Naive thymus-derived CD4-positive, alpha-beta T cell (primary cell): ENCODE measurements at regions not wholly inside any gene's neighbourhood (a gene's known extent, or its start where the extent isn't known, plus 50 kb on each side); places are given as distances from the start of the nearest gene placed in this dataset.

Experiments used
- ATAC-seq: fragments of 150-1000 bp; cut with Tn5 transposase; 2 replicates; pipeline ENCODE4 v1.10.0; 2021; ENCODE audit warnings: mild to moderate bottlenecking, moderate library complexity
- CTCF ChIA-PET: fragments of 350-600 bp; sonication (Branson Sonifier 250); formaldehyde crosslinking; loops from one replicate; lab custom pipeline; 2021; ENCODE audit warnings: antibody characterized with exemption; lab: Charles Lee
- POLR2A ChIA-PET: fragments of 350-600 bp; sonication (Branson Sonifier 250); formaldehyde crosslinking; loops from one replicate; lab custom pipeline; 2021; ENCODE audit warnings: antibody characterized with exemption, inconsistent platforms; lab: Charles Lee
- DNase-seq, 9 donors: peaks; one replicate each; pipeline versions ENCODE4 v3.0.0 to v3.0.0-alpha.2; 2020 to 2022; ENCODE audit warnings: mixed read lengths in 1 of 9
- H3K27ac ChIP-seq: one replicate; pipeline ENCODE4 v1.7.0; 2013; ENCODE audit warnings: mild to moderate bottlenecking, low read depth, low read length, moderate library complexity
- H3K27me3 ChIP-seq, 2 donors: one replicate each; pipeline ENCODE4 v1.7.0; 2013; ENCODE audit warnings: low read length in 2 of 2, mild to moderate bottlenecking in 2 of 2, moderate library complexity in 2 of 2; ENCODE audit not compliant: control insufficient read depth in 2 of 2, insufficient read depth in 2 of 2
- H3K36me3 ChIP-seq, 3 experiments: 1 replicate in 2 of 3; 2 replicates in 1 of 3; pipeline ENCODE4 v1.7.0; 2013; ENCODE audit warnings: low read length in 3 of 3, mild to moderate bottlenecking in 3 of 3, moderate library complexity in 1 of 3; ENCODE audit not compliant: insufficient read depth in 3 of 3, control insufficient read depth in 2 of 3
- H3K4me1 ChIP-seq, 2 donors: one replicate each; pipeline ENCODE4 v1.7.0; 2013; ENCODE audit warnings: low read length in 2 of 2, mild to moderate bottlenecking in 2 of 2, moderate library complexity in 1 of 2; ENCODE audit not compliant: control insufficient read depth in 2 of 2, insufficient read depth in 2 of 2
- H3K4me3 ChIP-seq: 2 replicates; pipeline ENCODE4 v1.7.0; 2013; ENCODE audit warnings: mild to moderate bottlenecking, low read length
- H3K9me3 ChIP-seq, 3 experiments: 1 replicate in 2 of 3; 2 replicates in 1 of 3; pipeline ENCODE4 v1.7.0; 2013; ENCODE audit warnings: low read length in 3 of 3; ENCODE audit not compliant: control insufficient read depth in 2 of 3
- H3K27ac Mint-ChIP-seq, 9 donors: one replicate each; pipeline ENCODE4 v1.8.0; 2020 to 2022; ENCODE audit warnings: mixed read lengths in 9 of 9, mild to moderate bottlenecking in 8 of 9, moderate library complexity in 5 of 9, inconsistent platforms in 2 of 9
- H3K27me3 Mint-ChIP-seq, 5 donors: one replicate each; pipeline ENCODE4 v1.8.0; 2021 to 2022; ENCODE audit warnings: mixed read lengths in 5 of 5, mild to moderate bottlenecking in 1 of 5
- H3K36me3 Mint-ChIP-seq, 5 donors: one replicate each; pipeline ENCODE4 v1.8.0; 2020 to 2022; ENCODE audit warnings: mixed read lengths in 5 of 5, mild to moderate bottlenecking in 3 of 5, inconsistent platforms in 1 of 5
- H3K4me1 Mint-ChIP-seq, 7 donors: one replicate each; pipeline ENCODE4 v1.8.0; 2020 to 2022; ENCODE audit warnings: mixed read lengths in 7 of 7, mild to moderate bottlenecking in 3 of 7, inconsistent platforms in 1 of 7
- H3K4me3 Mint-ChIP-seq, 10 donors: one replicate each; pipeline ENCODE4 v1.8.0; 2020 to 2022; ENCODE audit warnings: mild to moderate bottlenecking in 10 of 10, mixed read lengths in 10 of 10, moderate library complexity in 6 of 10, inconsistent platforms in 2 of 10
- H3K9me3 Mint-ChIP-seq, 11 donors: one replicate each; pipeline ENCODE4 v1.8.0; 2020 to 2022; ENCODE audit warnings: mixed read lengths in 11 of 11, mild to moderate bottlenecking in 4 of 11, inconsistent platforms in 1 of 11, moderate library complexity in 1 of 11
- intact Hi-C, 2 donors: fragments of 100-400 bp; cut with micrococcal nuclease; formaldehyde crosslinking; loops; one replicate each; pipeline ENCODE4 v1.15.1; 2023

DNA sequence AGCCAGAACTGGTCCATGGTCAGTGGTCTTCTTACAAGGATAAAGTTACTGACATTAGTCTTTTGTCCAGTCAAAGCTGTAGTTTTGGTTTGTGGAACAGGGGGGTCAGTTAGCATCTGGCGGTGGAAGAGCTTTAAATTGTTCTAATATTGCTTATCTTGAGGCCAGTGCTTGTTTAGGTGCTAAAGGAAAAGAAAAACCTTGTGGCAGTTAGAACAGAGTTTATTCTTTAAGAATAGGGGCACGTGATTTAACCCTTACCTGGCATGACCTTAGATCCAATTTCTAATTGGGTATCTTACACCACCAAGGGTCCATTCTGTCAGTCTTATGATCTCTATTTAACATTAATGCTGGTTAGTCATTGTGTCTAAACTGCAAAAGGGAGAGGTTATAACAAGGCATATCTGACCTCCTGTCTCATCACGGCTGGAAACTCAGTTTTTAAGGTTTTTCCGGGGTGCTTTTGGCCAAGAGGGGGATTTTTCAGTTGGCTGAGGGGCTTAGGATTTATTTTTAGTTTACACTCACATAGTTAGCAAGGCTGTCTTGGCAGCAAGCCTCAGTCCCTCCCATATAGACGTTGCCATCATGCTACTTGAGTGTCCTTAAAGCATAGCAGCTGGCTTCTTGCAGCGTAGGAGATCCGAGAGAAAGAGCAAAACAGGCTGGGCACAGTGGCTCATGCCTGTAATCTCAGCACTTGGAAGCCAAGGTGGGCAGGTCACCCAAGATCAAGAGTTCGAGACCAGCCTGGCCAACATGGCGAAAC is 60.1 kb upstream of the FAM89A start:
- H3K9me3 Mint-ChIP-seq = peaks cover 0 to 1% (median 0%) of the 10 kb centered on the region in 11 donors
- H3K36me3 ChIP-seq = no peaks in the 10 kb centered on the region
- ATAC-seq = no peak
- no peaks in the 10 kb centered on the region for H3K4me1 ChIP-seq
- CTCF ChIA-PET = no interaction called here
- H3K4me3 ChIP-seq = no peak overlapping the region
- H3K27me3 Mint-ChIP-seq = peaks cover 19 to 37% (median 23%) of the 10 kb centered on the region in 5 donors
- intact Hi-C loops = no loop called here
- POLR2A ChIA-PET = interaction anchor here (0.7 kb wide), 1 partner anchor 1268 kb away, joined by 3 read pairs; no protein-coding TSS in a partner anchor
- no peaks in the 10 kb centered on the region for H3K4me1 Mint-ChIP-seq
- H3K4me3 Mint-ChIP-seq = no peak overlapping the region
- H3K27ac Mint-ChIP-seq = no peak overlapping the region
- H3K27ac ChIP-seq = no peak overlapping the region
- no peaks in the 10 kb centered on the region for H3K27me3 ChIP-seq
- H3K9me3 ChIP-seq = no peaks in the 10 kb centered on the region
- no peaks in the 10 kb centered on the region for H3K36me3 Mint-ChIP-seq
- DNase-seq = no peak

DNA sequence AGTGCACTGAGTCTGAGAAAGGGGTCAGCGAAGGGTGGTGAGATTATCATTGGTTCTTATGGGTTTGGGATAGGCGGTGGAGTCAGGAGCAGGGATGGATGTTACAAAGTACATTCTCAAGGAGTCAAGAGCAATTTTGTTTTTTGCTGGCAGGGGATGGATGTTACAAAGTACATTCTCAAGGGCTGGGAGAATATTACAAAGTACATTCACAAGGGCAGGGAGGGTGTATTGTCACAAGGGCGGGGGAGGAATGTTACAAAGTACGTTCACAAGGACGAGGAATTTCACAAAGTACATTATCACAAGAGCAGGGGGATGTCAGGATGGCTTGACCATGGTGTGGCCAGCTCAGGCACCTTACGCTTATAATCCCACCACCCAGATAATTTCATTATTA is 59.3 kb upstream of the FAM89A start:
- Mint-ChIP-seq H3K4me1 (no peaks in the 10 kb centered on the region), H3K27me3 (peaks cover 19 to 42% (median 25%) of the 10 kb centered on the region in 5 donors), H3K27ac (no peak overlapping the region), H3K9me3 (peaks cover 0 to 1% (median 0%) of the 10 kb centered on the region in 11 donors), H3K4me3 (no peak overlapping the region), H3K36me3 (no peaks in the 10 kb centered on the region)
- Histone ChIP-seq H3K4me1 (no peaks in the 10 kb centered on the region), H3K4me3 (no peak overlapping the region), H3K9me3 (no peaks in the 10 kb centered on the region), H3K27ac (no peak overlapping the region), H3K36me3 (no peaks in the 10 kb centered on the region), H3K27me3 (no peaks in the 10 kb centered on the region)
- CTCF ChIA-PET = no interaction called here
- POLR2A ChIA-PET = no interaction called here
- DNase-seq (no peak), ATAC-seq (no peak)
- intact Hi-C loops = no loop called here

DNA sequence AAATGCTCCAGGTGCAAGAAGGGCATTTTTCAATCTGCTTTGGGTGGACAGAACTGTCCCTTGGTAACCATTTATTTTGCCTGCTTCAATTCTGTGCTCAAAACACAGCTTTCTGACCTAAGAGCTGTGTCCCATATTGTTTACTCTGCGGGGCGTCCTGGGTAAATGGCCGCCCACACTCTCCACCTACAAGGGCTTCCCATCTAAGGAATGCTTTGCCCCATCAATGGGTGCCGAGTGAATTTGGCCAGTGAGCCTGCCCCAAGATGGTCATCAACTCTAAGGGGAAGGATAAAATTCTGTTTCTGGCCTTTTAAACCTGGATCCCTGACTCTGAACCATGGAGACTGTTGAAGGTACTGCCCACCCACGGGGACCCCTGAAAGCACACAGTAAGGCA is 55.5 kb upstream of the FAM89A start:
- H3K4me1 Mint-ChIP-seq = peaks cover 0 to 2% (median 0%) of the 10 kb centered on the region in 7 donors
- H3K4me1 ChIP-seq = no peaks in the 10 kb centered on the region
- intact Hi-C loops = no loop called here
- ChIA-PET POLR2A (no interaction called here), CTCF (no interaction called here)
- no peak overlapping the region for H3K4me3 Mint-ChIP-seq
- H3K9me3 Mint-ChIP-seq = peaks cover 0 to 1% (median 0%) of the 10 kb centered on the region in 11 donors
- peaks cover 26 to 39% (median 29%) of the 10 kb centered on the region in 5 donors for H3K27me3 Mint-ChIP-seq
- H3K27ac ChIP-seq = no peak overlapping the region
- no peaks in the 10 kb centered on the region for H3K36me3 ChIP-seq
- H3K27me3 ChIP-seq = no peaks in the 10 kb centered on the region
- H3K9me3 ChIP-seq = no peaks in the 10 kb centered on the region
- H3K27ac Mint-ChIP-seq = no peak overlapping the region
- DNase-seq (no peak), ATAC-seq (no peak)
- H3K36me3 Mint-ChIP-seq = no peaks in the 10 kb centered on the region
- H3K4me3 ChIP-seq = no peak overlapping the region

DNA sequence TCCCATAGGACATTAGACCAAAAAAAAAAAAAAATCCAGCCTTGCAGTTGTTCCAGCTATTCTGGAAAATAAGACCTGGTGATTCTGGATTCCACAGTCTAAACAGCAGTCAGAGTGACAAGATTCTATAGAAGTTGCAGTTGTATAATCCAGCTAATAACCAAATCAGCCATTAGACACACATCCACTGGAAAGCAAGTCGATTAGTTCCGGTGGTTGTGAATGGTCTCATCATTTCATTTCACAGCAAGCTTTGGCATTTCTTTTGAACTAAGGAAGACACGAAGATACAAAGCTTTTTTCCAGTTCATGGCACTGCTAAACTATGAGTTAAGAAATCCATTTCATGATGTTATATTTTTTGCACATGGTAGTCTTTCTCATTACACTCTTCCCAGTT is 54.4 kb upstream of the FAM89A start:
- H3K4me3 Mint-ChIP-seq = no peak overlapping the region
- H3K9me3 Mint-ChIP-seq = peaks cover 0 to 1% (median 0%) of the 10 kb centered on the region in 11 donors
- no peak for ATAC-seq
- peaks cover 0 to 2% (median 0%) of the 10 kb centered on the region in 7 donors for H3K4me1 Mint-ChIP-seq
- Histone ChIP-seq H3K36me3 (no peaks in the 10 kb centered on the region), H3K4me3 (no peak overlapping the region), H3K27ac (no peak overlapping the region), H3K9me3 (no peaks in the 10 kb centered on the region), H3K4me1 (no peaks in the 10 kb centered on the region), H3K27me3 (no peaks in the 10 kb centered on the region)
- CTCF ChIA-PET = interaction anchor here (0.6 to 0.7 kb wide), 2 partner anchors 92 to 1390 kb away, joined by 3 read pairs; no protein-coding TSS in a partner anchor
- H3K27me3 Mint-ChIP-seq = peaks cover 26 to 34% (median 28%) of the 10 kb centered on the region in 5 donors
- no peak for DNase-seq
- H3K36me3 Mint-ChIP-seq = no peaks in the 10 kb centered on the region
- POLR2A ChIA-PET = interaction anchor here (0.7 to 1.0 kb wide), 2 partner anchors 11 to 49 kb away, joined by 3 to 4 read pairs; no protein-coding TSS in a partner anchor
- no peak overlapping the region for H3K27ac Mint-ChIP-seq
- intact Hi-C loops = no loop called here

DNA sequence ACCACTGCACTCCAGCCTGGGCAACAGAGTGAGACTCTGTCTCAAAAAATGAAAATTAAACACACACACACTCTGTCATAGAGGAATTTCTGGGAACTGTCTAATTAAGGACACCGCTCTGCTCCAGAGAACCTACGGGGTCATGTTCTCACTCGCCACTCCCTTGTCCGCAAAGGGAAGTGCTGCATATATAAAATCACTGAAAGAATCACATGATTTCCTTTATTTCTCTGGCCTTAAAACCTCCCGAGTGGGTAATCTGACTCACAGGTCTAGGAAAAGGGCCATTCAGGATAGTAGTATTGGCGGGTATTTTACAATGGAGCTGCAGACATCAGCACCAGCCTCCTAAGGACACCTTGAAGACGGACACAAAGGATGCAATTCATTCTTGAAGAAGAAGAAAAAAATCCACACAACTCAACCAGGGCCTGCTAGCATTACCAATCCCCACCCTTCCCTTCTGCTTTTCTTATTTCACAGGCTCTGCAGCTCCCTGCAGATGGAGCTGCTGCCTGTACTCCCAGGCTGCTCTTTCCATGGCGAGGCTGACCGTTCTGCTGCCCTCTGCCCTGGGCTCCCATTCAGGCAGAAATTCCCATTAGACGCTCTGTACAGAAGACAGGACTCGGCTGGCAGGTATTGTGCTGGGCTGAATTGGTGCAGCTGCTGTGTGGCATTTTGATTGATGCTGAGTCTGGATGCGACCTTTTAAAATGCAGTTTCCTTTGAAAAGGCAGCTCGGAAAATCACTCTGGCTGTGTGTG is 53.3 kb upstream of the FAM89A start:
- Mint-ChIP-seq H3K27me3 (peaks cover 22 to 33% (median 33%) of the 10 kb centered on the region in 5 donors), H3K4me3 (no peak overlapping the region), H3K27ac (no peak overlapping the region), H3K36me3 (no peaks in the 10 kb centered on the region), H3K4me1 (peaks cover 0 to 2% (median 0%) of the 10 kb centered on the region in 7 donors), H3K9me3 (peaks cover 0 to 1% (median 0%) of the 10 kb centered on the region in 11 donors)
- Histone ChIP-seq H3K4me3 (no peak overlapping the region), H3K27ac (no peak overlapping the region), H3K27me3 (no peaks in the 10 kb centered on the region), H3K4me1 (no peaks in the 10 kb centered on the region), H3K36me3 (no peaks in the 10 kb centered on the region), H3K9me3 (no peaks in the 10 kb centered on the region)
- DNase-seq = no peak
- no peak for ATAC-seq
- intact Hi-C loops = no loop called here
- POLR2A ChIA-PET = interaction anchor here (1.0 kb wide), 1 partner anchor 48 kb away, joined by 4 read pairs; no protein-coding TSS in a partner anchor
- CTCF ChIA-PET = interaction anchor here (0.6 to 1.1 kb wide), 3 partner anchors 93 to 177 kb away, joined by 3 read pairs; no protein-coding TSS in a partner anchor

DNA sequence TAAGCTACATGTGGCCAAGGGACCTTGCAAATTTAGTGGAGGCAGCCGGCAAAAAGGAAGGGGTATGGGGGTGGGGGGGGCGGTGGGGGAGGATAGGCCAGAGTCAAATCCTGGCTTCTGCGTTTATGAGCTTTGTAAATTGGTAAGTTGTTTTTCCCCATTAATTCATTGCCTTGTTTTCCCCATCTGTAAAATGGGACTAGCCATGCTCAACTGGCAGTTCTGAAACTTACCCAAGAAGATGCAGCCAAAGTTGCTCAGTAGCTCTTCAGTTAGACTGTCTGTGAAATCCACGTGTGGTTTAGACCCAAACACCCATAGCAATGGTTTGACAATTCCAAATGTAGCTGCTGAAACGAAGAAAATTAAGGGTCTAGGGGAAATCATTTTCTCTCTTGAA is 52.3 kb upstream of the FAM89A start:
- Mint-ChIP-seq H3K36me3 (no peaks in the 10 kb centered on the region), H3K4me3 (no peak overlapping the region), H3K27me3 (peaks cover 22 to 33% (median 29%) of the 10 kb centered on the region in 5 donors), H3K4me1 (peaks cover 0 to 2% (median 0%) of the 10 kb centered on the region in 7 donors), H3K9me3 (peaks cover 0 to 4% (median 0%) of the 10 kb centered on the region in 11 donors), H3K27ac (no peak overlapping the region)
- H3K27ac ChIP-seq = no peak overlapping the region
- ChIA-PET CTCF (interaction anchor here (0.8 to 1.4 kb wide), 4 partner anchors 78 to 176 kb away, joined by 3 to 4 read pairs (median 3); no protein-coding TSS in a partner anchor), POLR2A (no interaction called here)
- H3K36me3 ChIP-seq = no peaks in the 10 kb centered on the region
- DNase-seq (no peak), ATAC-seq (no peak)
- H3K9me3 ChIP-seq = no peaks in the 10 kb centered on the region
- no peaks in the 10 kb centered on the region for H3K27me3 ChIP-seq
- intact Hi-C loops = loop anchor here (1.0 kb wide), 1 partner anchor 175 kb away; no protein-coding TSS in a partner anchor
- no peak overlapping the region for H3K4me3 ChIP-seq
- no peaks in the 10 kb centered on the region for H3K4me1 ChIP-seq
